Thoracic aorta (tissue), 2 donors: ENCODE measurements at regions not wholly inside any gene's neighbourhood (a gene's known extent, or its start where the extent isn't known, plus 50 kb on each side); places are given as distances from the start of the nearest gene placed in this dataset.
"Not testable (repeated sequence)": the region's sequence is repeated elsewhere in the genome, so short reads cannot be mapped to it uniquely, and the experiment has no call there.

Experiments
- ATAC-seq: fragments of 150-250 bp; one replicate; pipeline ENCODE4 v1.8.0; 2017; ENCODE audit warnings: low read depth; ENCODE audit not compliant: insufficient number of reproducible peaks, low FRiP score
- DNase-seq: peaks from one replicate; pipeline ENCODE4 v3.0.0-alpha.2; 2020; ENCODE audit warnings: low spot score
- H3K27ac ChIP-seq, 2 donors: fragments of 200-600 bp; sonication (generic); 1 replicate in 1 of 2; 2 replicates in 1 of 2; pipeline ENCODE4 v1.5.1; 2016; ENCODE audit warnings: mild to moderate bottlenecking in 2 of 2, moderate library complexity in 2 of 2
- H3K27me3 ChIP-seq: fragments of 200-600 bp; sonication (generic); replicated peaks from 2 replicates; pipeline ENCODE4 v1.6.0; 2016; ENCODE audit warnings: mild to moderate bottlenecking; ENCODE audit not compliant: insufficient read depth
- H3K36me3 ChIP-seq: fragments of 200-600 bp; sonication (generic); one replicate; pipeline ENCODE4 v1.5.1; 2016
- H3K4me1 ChIP-seq, 2 donors: fragments of 200-600 bp; sonication (generic); 1 replicate in 1 of 2; 2 replicates in 1 of 2; pipeline versions ENCODE4 v1.5.1 to v1.6.0; 2016; ENCODE audit warnings: low read depth in 2 of 2, mild to moderate bottlenecking in 1 of 2; ENCODE audit not compliant: control insufficient read depth in 1 of 2
- H3K4me3 ChIP-seq: fragments of 200-600 bp; sonication (generic); 2 replicates; pipeline ENCODE4 v1.5.1; 2016; ENCODE audit warnings: mild to moderate bottlenecking
- H3K9me3 ChIP-seq: fragments of 200-600 bp; sonication (generic); 2 replicates; pipeline ENCODE4 v1.5.1; 2016
- TF ChIP-seq, protein P1 (sequence below): fragments of 200-600 bp; sonication (generic); IDR thresholded peaks from one replicate; pipeline ENCODE4 v1.5.1; 2019; ENCODE audit warnings: antibody characterized with exemption

DNA sequence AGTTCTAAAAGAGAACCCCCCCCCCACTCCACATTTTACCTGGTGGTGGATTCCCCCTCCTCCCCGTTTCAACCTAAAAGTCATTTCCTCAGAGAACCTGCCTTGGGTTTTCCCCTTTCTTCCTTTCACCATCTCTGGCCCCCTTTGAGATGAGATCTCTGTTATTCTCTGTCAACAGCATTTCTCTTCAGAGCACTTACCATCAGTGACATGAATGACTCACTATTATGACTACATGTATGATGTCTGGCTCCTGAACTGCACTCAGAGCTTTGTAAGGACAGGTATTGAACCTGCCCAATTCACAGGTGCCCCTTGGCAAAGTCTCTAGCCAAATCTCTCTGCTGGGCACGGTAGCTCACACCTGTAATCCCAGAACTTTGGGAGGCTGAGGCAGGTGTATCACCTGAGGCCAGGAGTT lies 61.4 kb upstream of the JARID2 start:
- DNase-seq, result no peak
- H3K36me3 ChIP-seq, result no peaks in the 10 kb centered on the region
- H3K9me3 ChIP-seq, result no peaks in the 10 kb centered on the region
- no peaks in the 10 kb centered on the region for H3K4me1 ChIP-seq
- TF ChIP-seq, protein P1, sequence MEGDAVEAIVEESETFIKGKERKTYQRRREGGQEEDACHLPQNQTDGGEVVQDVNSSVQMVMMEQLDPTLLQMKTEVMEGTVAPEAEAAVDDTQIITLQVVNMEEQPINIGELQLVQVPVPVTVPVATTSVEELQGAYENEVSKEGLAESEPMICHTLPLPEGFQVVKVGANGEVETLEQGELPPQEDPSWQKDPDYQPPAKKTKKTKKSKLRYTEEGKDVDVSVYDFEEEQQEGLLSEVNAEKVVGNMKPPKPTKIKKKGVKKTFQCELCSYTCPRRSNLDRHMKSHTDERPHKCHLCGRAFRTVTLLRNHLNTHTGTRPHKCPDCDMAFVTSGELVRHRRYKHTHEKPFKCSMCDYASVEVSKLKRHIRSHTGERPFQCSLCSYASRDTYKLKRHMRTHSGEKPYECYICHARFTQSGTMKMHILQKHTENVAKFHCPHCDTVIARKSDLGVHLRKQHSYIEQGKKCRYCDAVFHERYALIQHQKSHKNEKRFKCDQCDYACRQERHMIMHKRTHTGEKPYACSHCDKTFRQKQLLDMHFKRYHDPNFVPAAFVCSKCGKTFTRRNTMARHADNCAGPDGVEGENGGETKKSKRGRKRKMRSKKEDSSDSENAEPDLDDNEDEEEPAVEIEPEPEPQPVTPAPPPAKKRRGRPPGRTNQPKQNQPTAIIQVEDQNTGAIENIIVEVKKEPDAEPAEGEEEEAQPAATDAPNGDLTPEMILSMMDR, result no peak
- H3K27me3 ChIP-seq, result no peaks in the 10 kb centered on the region
- ATAC-seq, result no peak
- H3K4me3 ChIP-seq, result no peak overlapping the region
- H3K27ac ChIP-seq, result no peak overlapping the region

DNA sequence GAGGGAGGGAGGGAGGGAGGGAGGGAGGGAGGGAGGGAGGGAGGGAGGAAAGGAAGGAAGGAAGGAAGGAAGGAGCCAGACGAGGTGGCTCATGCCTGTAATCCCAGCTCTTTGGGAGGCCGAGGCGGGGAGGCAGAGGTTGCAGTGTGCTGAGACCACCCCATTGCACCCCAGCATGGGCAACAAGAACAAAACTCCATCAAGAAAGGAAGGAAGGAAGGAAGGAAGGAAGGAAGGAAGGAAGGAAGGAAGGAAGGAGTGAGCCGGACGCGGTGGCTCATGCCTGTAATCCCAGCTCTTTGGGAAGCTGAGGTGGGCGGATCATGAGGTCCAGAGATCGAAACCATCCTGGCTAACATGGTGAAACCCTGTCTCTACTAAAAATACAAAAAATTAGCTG lies 60.8 kb upstream of the JARID2 start:
- not testable (repeated sequence) for H3K36me3 ChIP-seq, DNase-seq, H3K4me3 ChIP-seq, H3K27ac ChIP-seq, H3K4me1 ChIP-seq, H3K27me3 ChIP-seq, H3K9me3 ChIP-seq, ATAC-seq

DNA sequence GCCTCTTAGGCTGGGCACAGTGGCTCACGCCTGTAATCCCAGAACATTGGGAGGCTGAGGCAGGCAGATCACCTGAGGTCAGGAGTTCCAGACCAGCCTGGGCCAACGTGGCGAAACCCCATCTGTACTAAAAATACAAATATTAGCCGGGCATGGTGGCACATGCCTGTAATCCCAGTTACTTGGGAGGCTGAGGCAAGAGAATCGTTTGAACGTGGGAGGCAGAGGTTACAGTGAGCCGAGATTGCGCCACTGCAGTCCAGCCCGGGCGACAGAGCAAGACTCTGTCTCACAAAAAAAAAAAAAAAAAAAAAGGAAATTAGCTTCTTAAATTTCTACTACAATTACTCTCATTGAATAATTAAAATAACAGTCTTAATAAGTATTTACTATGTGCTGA lies 52.4 kb upstream of the JARID2 start:
- H3K4me1 ChIP-seq, H3K27me3 ChIP-seq, H3K36me3 ChIP-seq, H3K9me3 ChIP-seq, ATAC-seq, DNase-seq, H3K4me3 ChIP-seq, H3K27ac ChIP-seq: not testable (repeated sequence)

DNA sequence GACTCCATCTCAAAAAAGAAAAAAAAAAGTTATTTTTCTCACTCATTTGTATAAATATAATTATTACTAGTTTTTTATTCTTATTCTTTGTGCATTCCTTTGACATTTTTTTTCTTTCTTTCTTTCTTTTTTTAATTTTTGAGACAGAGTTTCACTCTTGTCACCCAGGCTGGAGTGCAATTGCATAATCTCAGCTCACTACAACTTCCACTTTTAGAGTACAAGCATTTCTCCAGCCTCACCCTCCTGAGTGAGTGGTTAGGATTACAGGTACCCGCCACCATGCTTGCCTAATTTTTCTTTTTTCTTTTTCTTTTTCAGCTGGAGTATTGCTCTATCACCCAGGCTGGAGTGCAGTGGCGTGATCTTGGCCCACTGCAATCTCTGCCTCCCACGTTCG lies 51.4 kb upstream of the JARID2 start:
- TF ChIP-seq, protein P1, result no peak
- Histone ChIP-seq H3K36me3 (no peaks in the 10 kb centered on the region), H3K27ac (no peak overlapping the region), H3K4me1 (no peaks in the 10 kb centered on the region), H3K27me3 (no peaks in the 10 kb centered on the region), H3K9me3 (no peaks in the 10 kb centered on the region), H3K4me3 (no peak overlapping the region)
- ATAC-seq (no peak), DNase-seq (no peak)
